Heart left ventricle (tissue), 13 donors: ENCODE measurements at regions not wholly inside any gene's neighbourhood (a gene's known extent, or its start where the extent isn't known, plus 50 kb on each side); places are given as distances from the start of the nearest gene placed in this dataset.

Experiments
- POLR2A ChIP-seq, 2 donors: fragments of 450-650 bp; IDR thresholded peaks; one replicate each; pipeline ENCODE4 v1.6.1; 2017; ENCODE audit warnings: antibody characterized with exemption in 2 of 2, mild to moderate bottlenecking in 2 of 2, moderate library complexity in 2 of 2
- TF ChIP-seq, protein P1 (sequence below), 12 donors: fragments of 200-600 bp; sonication (generic) in 4 of 12; IDR thresholded peaks; one replicate each; pipeline versions ENCODE4 v1.5.0 to v1.8.0; 2018 to 2022; ENCODE audit warnings: antibody characterized with exemption in 12 of 12, mild to moderate bottlenecking in 5 of 12
- donor health status: ischemic (EF 13 %, LVEDD 7.1; RV severe dilation, severe dysfunction).
- donor health status: DM: no; HTN: yes; CAD: no.
- donor health status: DM: no; HTN: no; CAD: no.
- donor health status: ischemic (EF 25% LVEDD 6.9; RV normal size, moderate dysfunction).
- donor health status: ischemic (EF 25% LVEDD 5.7; RV mildly dilated, moderate dysfunction).
- donor health status: ischemic (EF 35%, LVEDD 5.7; RV mildly dilated, moderate dysfunction).
- donor health status: nonischemic (EF 11% LVEDD 7.7; RV severe dilation, severe dysfunction).
- donor health status: DM: yes; HTN: yes; CAD: no.
- donor health status: PGD.
- donor health status: ischemic (EF 29% LVEDD 5.4; RV normal size, mild dysfunction).
- donor health status: nonischemic (EF 23%, LVEDD 6.1; RV moderate dilation, normal function).

DNA sequence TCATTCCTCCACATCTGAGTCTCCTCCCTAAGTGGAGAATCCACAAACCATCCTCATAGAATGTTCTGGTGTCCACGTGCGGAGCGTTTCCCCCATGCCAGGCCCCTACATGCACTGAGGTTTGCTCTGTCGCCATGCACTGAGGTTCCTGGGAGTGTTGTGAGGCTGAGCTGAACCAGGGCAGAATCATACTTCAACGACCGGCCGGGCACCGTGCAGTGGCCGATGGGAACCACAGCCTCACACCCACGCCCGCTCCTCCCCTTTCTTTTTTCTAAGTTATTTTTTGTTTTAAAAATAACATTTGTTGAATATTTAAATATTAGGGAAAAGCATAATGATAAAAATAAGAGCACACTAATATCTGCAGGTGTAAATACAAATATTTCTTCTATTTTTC, 260.4 kb upstream of the IRX4 start:
- TF ChIP-seq, protein P1, sequence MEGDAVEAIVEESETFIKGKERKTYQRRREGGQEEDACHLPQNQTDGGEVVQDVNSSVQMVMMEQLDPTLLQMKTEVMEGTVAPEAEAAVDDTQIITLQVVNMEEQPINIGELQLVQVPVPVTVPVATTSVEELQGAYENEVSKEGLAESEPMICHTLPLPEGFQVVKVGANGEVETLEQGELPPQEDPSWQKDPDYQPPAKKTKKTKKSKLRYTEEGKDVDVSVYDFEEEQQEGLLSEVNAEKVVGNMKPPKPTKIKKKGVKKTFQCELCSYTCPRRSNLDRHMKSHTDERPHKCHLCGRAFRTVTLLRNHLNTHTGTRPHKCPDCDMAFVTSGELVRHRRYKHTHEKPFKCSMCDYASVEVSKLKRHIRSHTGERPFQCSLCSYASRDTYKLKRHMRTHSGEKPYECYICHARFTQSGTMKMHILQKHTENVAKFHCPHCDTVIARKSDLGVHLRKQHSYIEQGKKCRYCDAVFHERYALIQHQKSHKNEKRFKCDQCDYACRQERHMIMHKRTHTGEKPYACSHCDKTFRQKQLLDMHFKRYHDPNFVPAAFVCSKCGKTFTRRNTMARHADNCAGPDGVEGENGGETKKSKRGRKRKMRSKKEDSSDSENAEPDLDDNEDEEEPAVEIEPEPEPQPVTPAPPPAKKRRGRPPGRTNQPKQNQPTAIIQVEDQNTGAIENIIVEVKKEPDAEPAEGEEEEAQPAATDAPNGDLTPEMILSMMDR (IDR thresholded peaks at IDR 0.05), result no peak
- TF ChIP-seq POLR2A (IDR thresholded peaks at IDR 0.05), result no peak
